Stimulated activated CD4-positive, alpha-beta T cell treated with anti-CD3 and anti-CD28 coated beads, Interleukin-1b, Interleukin-23, amount 100 ng/mL, for 4 hours (primary cell): ENCODE measurements at regions not wholly inside any gene's neighbourhood (a gene's known extent, or its start where the extent isn't known, plus 50 kb on each side); places are given as distances from the start of the nearest gene placed in this dataset.

Experiments used
- DNase-seq, 2 donors: peaks; one replicate each; pipeline ENCODE4 v3.0.0-alpha.2; 2020; ENCODE audit warnings: low read depth in 2 of 2

DNA sequence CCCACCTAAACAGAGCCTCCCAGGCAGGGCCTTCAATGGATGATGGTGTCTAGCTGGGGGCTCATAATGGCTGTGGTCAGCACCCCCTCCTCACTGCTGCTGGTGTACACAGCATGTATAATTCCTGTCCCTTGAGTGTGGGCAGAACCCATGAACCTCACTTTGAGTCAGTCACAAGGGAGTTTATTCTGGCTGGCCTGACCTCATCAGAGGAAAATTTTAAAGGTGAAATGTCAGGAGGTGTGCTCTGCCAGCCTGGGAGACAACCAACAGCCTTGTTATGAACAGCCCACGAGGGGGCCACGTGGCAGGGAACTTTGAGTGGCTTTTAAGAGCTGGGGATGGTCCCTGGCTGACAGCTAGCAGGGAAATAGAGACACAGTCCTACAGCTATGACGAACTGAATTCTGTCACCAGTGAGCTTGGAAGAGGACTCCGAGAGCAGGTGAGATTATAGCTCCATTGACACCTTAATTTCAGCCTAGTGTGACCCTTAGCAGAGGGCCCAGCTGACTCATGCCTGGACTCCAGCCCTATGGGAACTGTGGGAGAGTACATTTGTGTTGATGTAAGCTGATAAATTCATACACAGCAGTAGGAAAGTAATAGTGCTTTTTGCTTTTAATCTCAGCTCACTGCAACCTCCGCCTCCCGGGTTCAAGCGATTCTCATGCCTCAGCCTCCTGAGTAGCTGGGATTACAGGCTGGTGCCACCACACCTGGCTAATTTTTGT, 73.5 kb upstream of the RUNX3 start:
- DNase-seq = no peak

DNA sequence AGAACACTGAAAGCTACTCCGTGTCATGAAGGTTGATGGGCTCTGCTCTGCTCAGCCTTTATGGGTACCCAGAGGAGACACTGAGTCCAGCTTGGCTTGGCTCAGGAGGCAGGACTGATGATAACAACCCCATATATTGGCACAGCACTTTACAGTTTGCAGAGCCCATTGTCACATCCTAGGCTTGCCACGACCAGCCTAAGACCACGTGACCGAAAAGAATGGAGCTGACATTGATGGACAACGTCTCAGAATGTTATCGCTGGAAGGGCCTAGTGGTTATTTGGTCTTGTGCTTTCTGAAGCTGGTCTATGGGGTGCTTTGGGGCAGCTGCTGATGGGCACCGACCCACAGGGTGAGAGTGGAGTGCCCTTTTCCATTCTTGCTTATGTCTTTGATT, 72.9 kb upstream of the RUNX3 start:
- no peak for DNase-seq

GRCh38 chr1:25001125-25001915, 71.2 kb upstream of the RUNX3 start:
- no peak for DNase-seq

GRCh38 chr1:24999906-25000305, 69.8 kb upstream of the RUNX3 start:
- no peak for DNase-seq

- no peak for DNase-seq
Observed at GRCh38 chr1:24999426-24999825, 69.3 kb upstream of the RUNX3 start.

GRCh38 chr1:24998563-24999245, 68.6 kb upstream of the RUNX3 start:
- DNase-seq = no peak

DNA sequence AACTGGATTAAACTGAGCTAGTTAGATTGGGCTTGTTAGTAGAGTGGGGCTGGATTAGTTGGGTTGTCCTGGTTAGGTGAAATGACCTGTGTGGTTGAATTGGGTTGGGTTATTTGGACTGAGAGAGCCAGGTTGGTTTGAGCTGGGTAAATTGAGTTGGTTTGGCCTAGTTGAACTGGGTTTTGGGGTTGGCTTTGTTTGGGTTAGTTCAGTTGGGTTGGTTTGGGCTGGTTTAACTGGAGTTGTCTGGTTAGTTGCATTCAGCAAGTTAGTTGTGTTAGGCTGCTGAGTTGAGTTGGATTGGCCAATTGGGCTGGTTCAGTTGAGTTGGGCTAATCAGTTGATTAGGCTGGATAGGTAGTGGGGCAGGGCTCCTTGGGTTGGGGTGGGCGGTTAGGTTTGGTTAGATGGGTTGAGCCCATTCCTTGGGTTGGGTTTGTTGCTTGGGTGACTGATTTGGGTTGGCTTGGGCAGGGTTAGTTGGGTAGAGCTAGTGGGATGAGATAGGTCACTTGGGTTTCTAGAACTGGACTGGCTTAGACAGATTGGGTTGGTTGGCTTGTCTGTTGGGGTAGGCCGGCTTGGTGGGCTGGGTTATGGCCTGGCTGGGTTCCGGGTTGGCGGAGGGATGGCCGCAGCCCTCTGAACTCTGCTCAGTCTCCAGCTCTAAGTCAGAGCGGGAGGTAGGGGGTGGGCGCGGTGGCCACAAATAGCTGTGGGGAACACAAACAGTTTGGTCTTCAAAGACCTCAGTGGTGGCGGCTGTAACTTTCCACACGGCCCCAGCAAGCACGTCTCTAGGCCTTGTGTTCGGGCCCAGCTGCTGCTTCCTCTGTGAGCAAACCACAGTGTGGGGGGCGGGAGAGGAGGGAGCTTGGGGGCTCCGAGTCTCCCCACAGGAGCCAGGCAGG, 67.2 kb upstream of the RUNX3 start:
- no peak for DNase-seq

GRCh38 chr1:24996456-24996855, 66.4 kb upstream of the RUNX3 start:
- DNase-seq = no peak

GRCh38 chr1:24995661-24996060, 65.6 kb upstream of the RUNX3 start:
- no peak for DNase-seq

- no peak for DNase-seq
Observed at GRCh38 chr1:24995140-24995539, 65.1 kb upstream of the RUNX3 start.

DNA sequence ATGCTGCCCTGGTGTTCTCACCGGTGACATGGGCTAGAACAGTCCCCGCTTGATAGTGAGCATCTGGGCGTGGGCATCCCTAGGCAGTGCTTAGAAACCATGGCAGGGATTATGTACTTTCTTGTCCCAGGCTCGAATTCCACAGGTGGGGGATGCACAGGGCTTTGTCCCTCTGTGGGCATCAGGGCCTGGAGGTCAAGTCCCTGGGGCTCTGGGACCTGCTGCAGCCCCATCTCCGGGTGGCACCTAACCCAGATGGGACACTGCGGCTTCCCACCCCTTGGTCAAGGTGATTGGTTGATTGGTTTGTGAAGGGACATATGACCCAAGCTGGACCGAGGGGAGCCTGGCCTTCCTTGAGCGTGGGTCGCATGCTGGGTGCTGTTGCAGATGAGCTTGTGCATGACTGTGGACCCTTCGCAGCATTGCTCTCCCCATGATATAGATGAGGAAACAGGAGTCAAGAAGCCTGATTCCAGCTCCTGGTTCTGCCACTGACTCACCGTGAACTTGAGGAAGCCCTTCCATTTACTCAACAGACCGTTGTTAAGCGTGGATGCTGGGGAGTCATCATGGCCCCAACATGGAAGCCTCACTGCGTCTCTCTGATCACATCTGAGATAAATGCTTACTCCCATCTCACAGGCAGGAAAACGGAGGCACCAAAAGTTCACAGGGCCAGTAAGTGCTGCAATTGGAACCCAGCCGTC, 64.0 kb upstream of the RUNX3 start:
- no peak for DNase-seq

GRCh38 chr1:24992761-24993211, 62.7 kb upstream of the RUNX3 start:
- no peak for DNase-seq

- no peak for DNase-seq
Observed at GRCh38 chr1:24992124-24992760, 62.2 kb upstream of the RUNX3 start.

GRCh38 chr1:24991697-24992096, 61.6 kb upstream of the RUNX3 start:
- DNase-seq = no peak

- no peak for DNase-seq
Observed at GRCh38 chr1:24990779-24991641, 60.9 kb upstream of the RUNX3 start.

DNA sequence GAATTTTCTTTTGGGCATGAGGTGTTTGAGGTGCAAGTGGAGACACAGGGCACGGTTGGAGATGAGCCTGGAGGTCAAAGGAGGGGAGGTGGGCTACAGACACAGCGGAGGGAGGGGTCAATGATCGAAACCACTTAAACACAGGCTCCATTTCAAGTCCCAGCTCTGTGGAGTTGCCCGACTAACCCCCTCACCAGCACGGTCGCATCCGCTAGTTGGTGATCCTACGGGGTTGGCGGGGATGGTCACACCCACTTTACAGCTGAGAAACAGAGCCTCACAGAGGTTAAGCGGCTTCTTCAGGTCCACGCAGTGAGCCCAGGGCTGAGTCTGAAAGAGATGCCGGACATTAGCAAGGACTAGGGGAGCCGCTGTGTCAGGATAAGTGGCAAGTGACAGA, 60.1 kb upstream of the RUNX3 start:
- DNase-seq = no peak

DNA sequence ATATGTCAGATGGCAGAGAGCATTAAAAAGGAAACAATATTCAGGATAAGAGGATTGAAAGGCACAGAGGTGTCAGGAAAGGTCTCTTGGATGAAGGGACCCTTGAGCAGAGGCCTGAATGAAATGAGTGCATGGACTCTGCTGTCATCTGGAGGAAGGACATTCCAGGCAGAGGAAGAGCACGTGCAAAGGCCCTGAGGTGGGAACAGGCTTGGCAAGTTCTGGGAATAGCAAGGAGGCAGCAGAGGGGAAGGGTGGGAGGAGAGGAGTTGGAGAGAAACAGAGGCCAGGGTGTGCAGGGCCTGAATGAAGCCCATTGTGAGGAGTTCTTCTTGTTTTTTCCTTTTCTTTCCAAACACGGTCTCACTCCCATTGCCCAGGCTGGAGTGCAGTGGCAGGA, 59.0 kb upstream of the RUNX3 start:
- DNase-seq = no peak

- no peak for DNase-seq
Observed at GRCh38 chr1:24988558-24988912, 58.5 kb upstream of the RUNX3 start.

DNA sequence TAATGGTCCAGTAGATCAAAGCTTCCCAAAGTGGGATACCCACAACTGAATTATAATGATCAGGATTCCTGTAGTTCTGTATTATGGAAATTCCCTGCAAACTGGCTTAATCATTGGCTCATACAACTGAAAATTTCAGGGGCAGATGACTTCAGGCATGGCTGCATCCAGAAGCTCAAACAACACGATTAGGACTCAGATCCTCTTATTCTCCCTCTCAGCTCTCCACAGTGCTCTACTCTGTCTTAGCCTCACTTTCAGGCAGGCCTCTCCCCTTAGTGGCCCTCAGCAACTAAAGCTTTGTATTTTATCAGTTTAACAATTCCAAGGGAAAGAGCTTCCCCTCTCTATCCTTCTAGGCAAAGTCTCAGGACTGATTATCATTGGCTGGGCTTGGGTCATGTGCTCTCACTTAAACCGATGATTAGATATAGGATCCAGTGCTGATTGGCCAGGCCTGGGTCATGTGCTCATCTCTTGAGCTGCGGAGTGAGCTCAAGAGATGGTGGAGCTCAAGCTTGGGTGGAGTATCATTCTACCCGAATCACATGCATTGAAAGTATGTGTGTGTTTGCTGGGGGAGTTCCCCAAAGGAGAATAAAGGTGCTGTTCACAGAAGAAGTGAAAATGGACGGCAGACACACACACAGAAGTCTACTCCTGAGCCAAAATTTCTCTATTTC, 57.9 kb upstream of the RUNX3 start:
- DNase-seq = no peak
